ENCODE measurements at regions not wholly inside any gene's neighbourhood (a gene's known extent, or its start where the extent isn't known, plus 50 kb on each side); places are given as distances from the start of the nearest gene placed in this dataset.

DNA sequence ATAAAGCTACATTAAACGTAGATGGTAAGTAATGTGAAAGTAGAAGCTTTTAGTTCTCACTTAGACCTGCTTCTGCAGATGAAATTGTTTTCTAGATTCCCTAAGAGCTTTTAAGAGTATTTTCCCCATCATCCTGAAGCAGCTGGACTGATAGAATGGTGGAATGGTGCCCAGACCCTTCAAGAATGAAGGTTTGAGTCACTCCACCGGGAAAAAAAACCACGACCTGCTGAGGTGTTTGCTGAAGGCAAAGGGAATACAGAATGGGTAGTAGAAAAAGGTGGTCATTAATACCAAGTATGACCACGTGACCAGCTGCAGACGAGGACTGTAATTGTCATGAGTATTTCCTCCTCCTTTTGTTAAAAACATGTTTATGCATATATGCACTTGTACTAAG, 79.2 kb upstream of the PTPRZ1 start:
- Histone ChIP-seq H3K27me3 (no peaks in the 10 kb centered on the region), H3K27ac (no peak overlapping the region), H3K4me1 (no peaks in the 10 kb centered on the region), H3K36me3 (no peaks in the 10 kb centered on the region), H3K4me3 (no peak overlapping the region), H3K9me3 (no peaks in the 10 kb centered on the region)
- intact Hi-C loops (cut with DNase I; ENCODE audit: low total_unique reads), result no loop called here
- no peak for DNase-seq (ENCODE audit: low spot score in 2 of 2)
- TF ChIP-seq, protein P1, sequence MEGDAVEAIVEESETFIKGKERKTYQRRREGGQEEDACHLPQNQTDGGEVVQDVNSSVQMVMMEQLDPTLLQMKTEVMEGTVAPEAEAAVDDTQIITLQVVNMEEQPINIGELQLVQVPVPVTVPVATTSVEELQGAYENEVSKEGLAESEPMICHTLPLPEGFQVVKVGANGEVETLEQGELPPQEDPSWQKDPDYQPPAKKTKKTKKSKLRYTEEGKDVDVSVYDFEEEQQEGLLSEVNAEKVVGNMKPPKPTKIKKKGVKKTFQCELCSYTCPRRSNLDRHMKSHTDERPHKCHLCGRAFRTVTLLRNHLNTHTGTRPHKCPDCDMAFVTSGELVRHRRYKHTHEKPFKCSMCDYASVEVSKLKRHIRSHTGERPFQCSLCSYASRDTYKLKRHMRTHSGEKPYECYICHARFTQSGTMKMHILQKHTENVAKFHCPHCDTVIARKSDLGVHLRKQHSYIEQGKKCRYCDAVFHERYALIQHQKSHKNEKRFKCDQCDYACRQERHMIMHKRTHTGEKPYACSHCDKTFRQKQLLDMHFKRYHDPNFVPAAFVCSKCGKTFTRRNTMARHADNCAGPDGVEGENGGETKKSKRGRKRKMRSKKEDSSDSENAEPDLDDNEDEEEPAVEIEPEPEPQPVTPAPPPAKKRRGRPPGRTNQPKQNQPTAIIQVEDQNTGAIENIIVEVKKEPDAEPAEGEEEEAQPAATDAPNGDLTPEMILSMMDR (IDR thresholded peaks at IDR 0.05), result no peak
- TF ChIP-seq POLR2AphosphoS5 (IDR thresholded peaks at IDR 0.05), result no peak
- no peak for TF ChIP-seq POLR2A (IDR thresholded peaks at IDR 0.05)

DNA sequence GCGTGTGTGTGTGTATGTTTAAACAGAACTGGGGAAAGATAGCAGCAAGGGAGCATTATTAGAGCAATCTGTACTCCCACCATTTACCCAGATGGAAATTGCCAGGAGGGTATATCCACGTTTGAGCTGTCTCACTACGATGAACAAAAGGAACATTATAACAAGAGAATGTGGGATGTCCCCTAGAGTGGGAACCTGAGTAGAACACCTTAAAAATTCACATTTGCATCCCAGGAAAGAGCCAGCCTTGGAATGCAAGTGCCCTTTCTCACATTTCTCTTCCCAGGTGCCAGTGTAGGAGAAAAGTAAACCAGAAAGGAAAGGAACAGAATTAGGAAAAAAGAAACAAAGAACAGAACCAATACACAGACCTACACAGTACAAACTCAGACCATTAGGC, 95.3 kb upstream of the PTPRZ1 start:
- intact Hi-C loops (cut with DNase I; ENCODE audit: low total_unique reads), result no loop called here
- Histone ChIP-seq H3K27ac (no peak overlapping the region), H3K4me3 (no peak overlapping the region), H3K9me3 (no peaks in the 10 kb centered on the region), H3K27me3 (no peaks in the 10 kb centered on the region), H3K4me1 (no peaks in the 10 kb centered on the region), H3K36me3 (no peaks in the 10 kb centered on the region)
- TF ChIP-seq, protein P1 (IDR thresholded peaks at IDR 0.05), result no peak
- TF ChIP-seq POLR2AphosphoS5 (IDR thresholded peaks at IDR 0.05) (no peak), POLR2A (IDR thresholded peaks at IDR 0.05) (no peak)
- DNase-seq (ENCODE audit: low spot score in 2 of 2), result no peak

DNA sequence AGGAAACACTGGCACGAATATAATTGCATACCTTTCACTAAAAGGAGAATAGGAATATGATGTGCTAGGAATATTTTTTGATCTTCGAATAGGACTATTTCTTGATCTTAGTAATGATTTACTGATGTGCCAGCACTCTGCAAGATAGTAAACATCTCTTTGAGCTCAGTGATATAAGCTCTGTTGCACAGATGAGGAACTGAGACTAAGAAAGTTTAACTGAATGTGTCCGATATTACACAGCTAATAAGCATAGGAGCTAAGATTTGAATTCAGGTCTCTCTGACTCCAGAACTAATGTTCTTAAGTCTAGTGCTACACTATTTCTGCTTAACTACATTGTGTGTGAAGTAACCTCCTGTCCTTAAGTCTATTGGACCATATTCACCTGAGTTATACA, 98.4 kb upstream of the PTPRZ1 start:
- no peaks in the 10 kb centered on the region for H3K27me3 ChIP-seq
- DNase-seq (ENCODE audit: low spot score in 2 of 2), result no peak
- no peak overlapping the region for H3K4me3 ChIP-seq
- H3K4me1 ChIP-seq, result no peaks in the 10 kb centered on the region
- TF ChIP-seq POLR2A (IDR thresholded peaks at IDR 0.05) (no peak), POLR2AphosphoS5 (IDR thresholded peaks at IDR 0.05) (no peak)
- TF ChIP-seq, protein P1 (IDR thresholded peaks at IDR 0.05), result no peak
- intact Hi-C loops (cut with DNase I; ENCODE audit: low total_unique reads), result no loop called here
- no peaks in the 10 kb centered on the region for H3K9me3 ChIP-seq
- H3K27ac ChIP-seq, result no peak overlapping the region
- H3K36me3 ChIP-seq, result no peaks in the 10 kb centered on the region

DNA sequence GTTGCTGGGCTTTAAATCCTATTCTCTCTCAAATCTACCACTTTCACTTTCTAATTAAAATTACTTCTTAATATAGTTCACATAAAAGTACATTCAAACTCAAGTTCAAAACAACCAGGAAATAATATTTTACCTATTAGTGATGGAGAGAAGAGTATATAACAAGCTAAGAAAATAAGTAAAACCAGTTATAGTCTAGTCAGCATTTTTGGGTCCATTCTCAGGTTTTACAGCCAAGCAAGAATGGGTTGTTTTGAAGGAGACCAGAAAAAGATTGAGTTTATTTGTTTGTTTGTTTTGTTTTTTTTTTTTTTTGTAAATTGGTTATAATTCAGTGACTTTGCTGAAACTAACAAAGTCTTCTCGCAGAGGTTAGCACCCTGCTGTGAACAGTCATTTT, 106.3 kb upstream of the PTPRZ1 start:
- no peaks in the 10 kb centered on the region for H3K27me3 ChIP-seq
- H3K4me1 ChIP-seq, result no peaks in the 10 kb centered on the region
- TF ChIP-seq POLR2AphosphoS5 (IDR thresholded peaks at IDR 0.05) (no peak), POLR2A (IDR thresholded peaks at IDR 0.05) (no peak)
- TF ChIP-seq, protein P1 (IDR thresholded peaks at IDR 0.05), result no peak
- no peak overlapping the region for H3K27ac ChIP-seq
- no peaks in the 10 kb centered on the region for H3K36me3 ChIP-seq
- DNase-seq (ENCODE audit: low spot score in 2 of 2), result no peak
- no peak overlapping the region for H3K4me3 ChIP-seq
- no peaks in the 10 kb centered on the region for H3K9me3 ChIP-seq
- intact Hi-C loops (cut with DNase I; ENCODE audit: low total_unique reads), result no loop called here

DNA sequence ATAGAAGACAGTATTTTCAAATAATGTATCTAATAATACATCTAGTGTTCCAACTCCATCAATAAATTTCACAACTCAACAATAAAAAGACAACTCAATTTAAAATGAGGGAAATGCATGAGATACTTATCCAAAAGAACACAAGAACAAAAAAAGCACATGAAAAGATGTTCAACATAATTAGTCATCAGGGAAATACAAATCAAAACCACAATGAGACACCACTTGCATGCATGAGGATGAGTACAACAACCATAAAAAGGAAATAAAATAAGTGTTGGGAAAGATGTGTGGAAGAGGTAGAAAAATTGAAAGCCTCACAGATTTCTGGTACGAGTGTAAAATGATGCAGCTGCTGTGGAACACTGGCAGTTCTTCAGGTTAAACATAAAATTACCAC, 111.6 kb upstream of the PTPRZ1 start:
- TF ChIP-seq, protein P1 (IDR thresholded peaks at IDR 0.05), result no peak
- no peak for TF ChIP-seq POLR2A (IDR thresholded peaks at IDR 0.05)
- no peak for TF ChIP-seq POLR2AphosphoS5 (IDR thresholded peaks at IDR 0.05)
- intact Hi-C loops (cut with DNase I; ENCODE audit: low total_unique reads), result no loop called here
- Histone ChIP-seq H3K4me3 (no peak overlapping the region), H3K27me3 (no peaks in the 10 kb centered on the region), H3K27ac (no peak overlapping the region), H3K9me3 (no peaks in the 10 kb centered on the region), H3K4me1 (no peaks in the 10 kb centered on the region), H3K36me3 (no peaks in the 10 kb centered on the region)
- no peak for DNase-seq (ENCODE audit: low spot score in 2 of 2)

Data from breast epithelium (tissue), 4 donors.